HepG2 (cell line): ENCODE measurements at regions not wholly inside any gene's neighbourhood (a gene's known extent, or its start where the extent isn't known, plus 50 kb on each side); places are given as distances from the start of the nearest gene placed in this dataset.

Experiments
- ATAC-seq: fragments of 200-7000 bp; cut with Tn5 transposase; 3 replicates; pipeline ENCODE4 v1.9.1; 2020; ENCODE audit warnings: mild to moderate bottlenecking, moderate library complexity
- BruUV-seq: library from RNA; stranded (reverse); fragments of 400-500 nt; replicated peaks from 2 replicates; lab custom pipeline; 2021; lab: Mats Ljungman, UMichigan
- CTCF ChIA-PET: fragments of 300-600 bp; formaldehyde crosslinking; extraction: SDS; loops from one replicate; lab custom pipeline; 2021; ENCODE audit warnings: low total read pairs, inconsistent platforms, low intra/inter-chr PET ratio; lab: Yijun Ruan, JAX
- POLR2A ChIA-PET: fragments of 350-600 bp; sonication (Branson Sonifier 250); formaldehyde crosslinking; loops from one replicate; lab custom pipeline; 2020; ENCODE audit warnings: antibody characterized with exemption, inconsistent platforms; lab: Yijun Ruan, JAX
- DNase-seq: peaks from one replicate; pipeline ENCODE4 v3.0.0-alpha.2; 2015; ENCODE audit warnings: low spot score
- FAIRE-seq: peaks from 3 replicates; lab custom pipeline; 2011; peaks lifted over from hg19 to GRCh38; lab: Jason Lieb, UNC
- H2AFZ ChIP-seq: one replicate; pipeline ENCODE4 v1.6.1; 2011; ENCODE audit warnings: low read length, inconsistent platforms
- H3K27ac ChIP-seq: fragments of 300-600 bp; 3 replicates; pipeline ENCODE4 v1.8.0; 2011; ENCODE audit warnings: mixed run types, mild to moderate bottlenecking, mixed read lengths, low read length, inconsistent platforms; ENCODE audit not compliant: insufficient read depth; ENCODE audit errors: extremely low read length
- H3K27me3 ChIP-seq, 2 experiments: fragments of 200-600 bp in 1 of 2; 2 replicates in 1 of 2; 3 replicates in 1 of 2; pipeline versions ENCODE4 v1.6.0 to v1.8.0; 2011; ENCODE audit warnings: low read length in 2 of 2, mild to moderate bottlenecking in 2 of 2, moderate library complexity in 2 of 2, inconsistent platforms in 1 of 2; ENCODE audit not compliant: insufficient read depth in 2 of 2, control insufficient read depth in 1 of 2
- H3K36me3 ChIP-seq, 2 experiments: fragments of 200-600 bp in 1 of 2; replicated peaks in 1 of 2; 2 replicates in 1 of 2; 3 replicates in 1 of 2; pipeline versions ENCODE4 v1.5.1 to v1.8.0; 2011; ENCODE audit warnings: low read length in 2 of 2, inconsistent platforms in 1 of 2; ENCODE audit not compliant: insufficient read depth in 2 of 2, control insufficient read depth in 1 of 2
- H3K4me1 ChIP-seq: 2 replicates; pipeline ENCODE4 v1.5.1; 2012; ENCODE audit warnings: low read length, inconsistent platforms; ENCODE audit not compliant: insufficient read depth
- H3K4me2 ChIP-seq: 2 replicates; pipeline ENCODE4 v1.6.0; 2011; ENCODE audit warnings: low read depth, low read length, inconsistent platforms
- H3K4me3 ChIP-seq, 3 experiments: fragments of 200-600 bp in 1 of 3; sonication (generic), shearing (Covaris generic) in 1 of 3; replicated peaks in 1 of 3; 2 replicates each; pipeline ENCODE4 v1.5.1; 2011 to 2016; ENCODE audit warnings: low read length in 3 of 3, inconsistent platforms in 2 of 3, low read depth in 2 of 3, mild to moderate bottlenecking in 2 of 3, control low read depth in 1 of 3, mixed read lengths in 1 of 3; ENCODE audit not compliant: insufficient read depth in 1 of 3
- H3K79me2 ChIP-seq: one replicate; pipeline ENCODE4 v1.6.1; 2011; ENCODE audit warnings: low read length, inconsistent platforms; ENCODE audit not compliant: insufficient read depth
- H3K9ac ChIP-seq: 2 replicates; pipeline ENCODE4 v1.6.0; 2011; ENCODE audit warnings: mild to moderate bottlenecking, low read depth, low read length, inconsistent platforms; ENCODE audit not compliant: insufficient read depth
- H3K9me3 ChIP-seq: 2 replicates; pipeline ENCODE4 v1.5.1; 2012; ENCODE audit warnings: mild to moderate bottlenecking, low read length
- H4K20me1 ChIP-seq: 2 replicates; pipeline ENCODE4 v1.6.0; 2011; ENCODE audit warnings: inconsistent platforms, mild to moderate bottlenecking, low read length, moderate library complexity; ENCODE audit not compliant: insufficient read depth
- AKAP8 ChIP-seq: sonication (generic); formaldehyde crosslinking; IDR thresholded peaks from 2 replicates; pipeline ENCODE4 v1.5.1; 2020; ENCODE audit warnings: mild to moderate bottlenecking, missing genetic modification reagents
- GZF1 ChIP-seq: sonication (generic); formaldehyde crosslinking; IDR thresholded peaks from 2 replicates; pipeline ENCODE4 v1.5.1; 2020; ENCODE audit warnings: mild to moderate bottlenecking, missing genetic modification reagents
- JUNB ChIP-seq: sonication (generic); formaldehyde crosslinking; IDR thresholded peaks from 2 replicates; pipeline ENCODE4 v1.8.0; 2022; ENCODE audit warnings: missing genetic modification reagents, mild to moderate bottlenecking, borderline replicate concordance
- KDM5A ChIP-seq: fragments of 200-600 bp; sonication (generic); IDR thresholded peaks from 2 replicates; pipeline ENCODE4 v1.7.0; 2018; ENCODE audit warnings: antibody characterized with exemption, mild to moderate bottlenecking, low read length, borderline replicate concordance
- NFATC3 ChIP-seq: sonication (generic); formaldehyde crosslinking; IDR thresholded peaks from 2 replicates; pipeline ENCODE4 v1.5.1; 2020; ENCODE audit warnings: mild to moderate bottlenecking, missing genetic modification reagents
- NKX3-1 ChIP-seq: sonication (generic); formaldehyde crosslinking; IDR thresholded peaks from 2 replicates; pipeline ENCODE4 v1.5.0; 2020; ENCODE audit warnings: missing genetic modification reagents
- PHF20 ChIP-seq: sonication (generic); formaldehyde crosslinking; IDR thresholded peaks from 2 replicates; pipeline ENCODE4 v1.5.0; 2020; ENCODE audit warnings: mild to moderate bottlenecking, missing genetic modification reagents
- SIN3B ChIP-seq: fragments of 150-350 bp; IDR thresholded peaks from 2 replicates; pipeline ENCODE4 v1.6.1; 2014; ENCODE audit warnings: low read length
- TFDP1 ChIP-seq: IDR thresholded peaks from 2 replicates; pipeline ENCODE4 v1.6.1; 2016; ENCODE audit warnings: missing compliant biosample characterization, missing genetic modification reagents, borderline replicate concordance
- ZBTB20 ChIP-seq: sonication (generic); formaldehyde crosslinking; IDR thresholded peaks from 2 replicates; pipeline ENCODE4 v1.8.1; 2023; ENCODE audit warnings: missing genetic modification reagents, low read depth, mild to moderate bottlenecking, borderline replicate concordance
- ZMYM4 ChIP-seq: sonication (generic); formaldehyde crosslinking; IDR thresholded peaks from 2 replicates; pipeline ENCODE4 v1.8.1; 2023; ENCODE audit warnings: mild to moderate bottlenecking, missing genetic modification reagents
- ZNF275 ChIP-seq: sonication (generic); formaldehyde crosslinking; IDR thresholded peaks from 2 replicates; pipeline ENCODE4 v1.8.0; 2022; ENCODE audit warnings: missing genetic modification reagents, mild to moderate bottlenecking, inconsistent platforms, borderline replicate concordance
- ZNF503 ChIP-seq: sonication (generic); formaldehyde crosslinking; IDR thresholded peaks from 2 replicates; pipeline ENCODE4 v1.4.0; 2020; ENCODE audit warnings: missing genetic modification reagents
- ZNF781 ChIP-seq: sonication (generic); formaldehyde crosslinking; IDR thresholded peaks from 2 replicates; pipeline ENCODE4 v1.5.1; 2020; ENCODE audit warnings: borderline replicate concordance, mild to moderate bottlenecking, missing genetic modification reagents; ENCODE audit errors: not compliant biosample characterization
- ZNF800 ChIP-seq: sonication (generic); formaldehyde crosslinking; IDR thresholded peaks from 2 replicates; pipeline ENCODE4 v1.4.0; 2020; ENCODE audit warnings: missing genetic modification reagents
- WGBS: methylation state at CpG from one replicate; pipeline ENCODE4 v1.1.6; 2017; ENCODE audit warnings: low lambda C conversion rate; 5-methylcytosine and 5-hydroxymethylcytosine counted together
- in situ Hi-C: cut with HindIII; loops from 2 replicates; pipeline ENCODE4 v1.10.0; 2017; ENCODE audit warnings: low pct_unique_long_range_greater_than_20kb; ENCODE audit not compliant: extremely low pct_ligation_motif_present
- intact Hi-C: fragments of 100-400 bp; cut with micrococcal nuclease; formaldehyde crosslinking; loops from one replicate; pipeline ENCODE4 v1.10.0; 2022; ENCODE audit not compliant: unreplicated experiment
- TF ChIP-seq, protein P1 (sequence below): sonication (generic); formaldehyde crosslinking; IDR thresholded peaks from 2 replicates; pipeline ENCODE4 v1.8.1; 2023; ENCODE audit warnings: missing genetic modification reagents, mild to moderate bottlenecking, borderline replicate concordance

DNA sequence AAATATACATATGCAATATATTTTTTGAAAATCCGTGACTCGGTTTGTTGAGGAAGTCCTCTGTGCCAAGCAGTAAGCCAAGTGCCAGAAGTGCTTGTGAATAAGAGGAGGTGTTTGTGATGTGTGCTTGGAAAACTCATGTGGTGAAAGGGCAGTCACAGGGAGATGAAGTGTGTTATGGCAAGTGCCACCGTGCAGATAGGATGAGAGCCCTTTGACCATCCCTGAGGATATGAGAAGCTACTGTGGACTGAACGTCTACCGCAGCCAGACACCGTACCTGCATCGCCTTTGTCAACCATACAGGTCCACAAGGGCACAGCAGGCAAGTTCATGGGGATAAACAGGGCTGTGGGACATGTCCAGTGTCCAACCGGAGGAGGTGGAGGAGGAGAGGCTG is 288.9 kb upstream of the MYT1L start (continued):
- TF ChIP-seq ZNF275 (CRISPR knock-in tag) = no peak
- TF ChIP-seq TFDP1 (CRISPR knock-in tag) = no peak
- TF ChIP-seq, protein P1, sequence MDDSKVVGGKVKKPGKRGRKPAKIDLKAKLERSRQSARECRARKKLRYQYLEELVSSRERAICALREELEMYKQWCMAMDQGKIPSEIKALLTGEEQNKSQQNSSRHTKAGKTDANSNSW (CRISPR knock-in tag) = no peak
- no peak for TF ChIP-seq JUNB (CRISPR knock-in tag)
- TF ChIP-seq, all 625 proteins: peak for 0

GRCh38 chr2:2614452-2614851 is 283.4 kb upstream of the MYT1L start:
- 45% methylated on average over 9 of the region's 9 CpGs for WGBS
- 0 out of 2 replicates have a peak, but pooled peaks cover 8% of the 10 kb centered on the region for H3K4me1 ChIP-seq
- FAIRE-seq (no peak), ATAC-seq (no peak), DNase-seq (no peak)
- no peaks in the 10 kb centered on the region for H3K9me3 ChIP-seq
- H3K4me2 ChIP-seq = no peak overlapping the region
- no peak overlapping the region for H2AFZ ChIP-seq
- BruUV-seq = no TSS peak
- no peaks in the 10 kb centered on the region for H3K27me3 ChIP-seq
- POLR2A ChIA-PET = no interaction called here
- no peak overlapping the region for H3K4me3 ChIP-seq
- CTCF ChIA-PET = no interaction called here
- no peak overlapping the region for H3K9ac ChIP-seq
- in situ Hi-C loops (no loop called here), intact Hi-C loops (no loop called here)
- no peak overlapping the region for H3K27ac ChIP-seq
- H3K79me2 ChIP-seq = no peaks in the 10 kb centered on the region
- no peaks in the 10 kb centered on the region for H4K20me1 ChIP-seq
- no peaks in the 10 kb centered on the region for H3K36me3 ChIP-seq
- TF ChIP-seq ZNF275 (CRISPR knock-in tag) = no peak
- TF ChIP-seq NFATC3 (CRISPR knock-in tag) = no peak
- TF ChIP-seq ZMYM4 = no peak
- no peak for TF ChIP-seq PHF20 (CRISPR knock-in tag)
- TF ChIP-seq ZNF781 (CRISPR knock-in tag) = no peak
- TF ChIP-seq GZF1 (CRISPR knock-in tag) = no peak
- TF ChIP-seq NKX3-1 (CRISPR knock-in tag) = no peak
- TF ChIP-seq ZBTB20 (CRISPR knock-in tag) = no peak
- TF ChIP-seq ZNF503 (CRISPR knock-in tag) = no peak
- no peak for TF ChIP-seq ZNF800
- TF ChIP-seq SIN3B = no peak
- no peak for TF ChIP-seq AKAP8 (CRISPR knock-in tag)
- no peak for TF ChIP-seq KDM5A
